IMR-90 (cell line): ENCODE measurements at regions not wholly inside any gene's neighbourhood (a gene's known extent, or its start where the extent isn't known, plus 50 kb on each side); places are given as distances from the start of the nearest gene placed in this dataset.

Experiments used
- ATAC-seq: fragments of 200-7000 bp; cut with Tn5 transposase; 2 replicates; pipeline ENCODE4 v1.9.1; 2020; ENCODE audit warnings: low read depth, mild to moderate bottlenecking, moderate library complexity
- BruUV-seq: library from RNA; stranded (reverse); fragments of 400-500 nt; replicated peaks from 2 replicates; lab custom pipeline; 2021; lab: Mats Ljungman, UMichigan
- CTCF ChIA-PET: fragments of 300-600 bp; formaldehyde crosslinking; extraction: SDS; loops from one replicate; lab custom pipeline; 2021; ENCODE audit warnings: antibody characterized with exemption; lab: Yijun Ruan, JAX
- POLR2A ChIA-PET: fragments of 300-600 bp; sonication (Branson Sonifier 250); formaldehyde crosslinking; loops from one replicate; lab custom pipeline; 2022; ENCODE audit warnings: antibody characterized with exemption; ENCODE audit not compliant: unreplicated experiment; lab: Charles Lee
- DNase-seq: peaks from one replicate; pipeline ENCODE4 v3.0.0; 2013
- H2AFZ ChIP-seq: replicated peaks from 2 replicates; pipeline ENCODE3; 2013; ENCODE audit warnings: low read length, mild to moderate bottlenecking; ENCODE audit not compliant: poor library complexity
- H2AK5ac ChIP-seq: 2 replicates; pipeline ENCODE4 v1.6.1; 2013; ENCODE audit warnings: low read depth, low read length, inconsistent platforms
- H2AK9ac ChIP-seq: replicated peaks from 2 replicates; pipeline ENCODE3; 2013; ENCODE audit warnings: mild to moderate bottlenecking, low read depth, low read length, moderate library complexity; ENCODE audit not compliant: poor library complexity
- H2BK120ac ChIP-seq: 2 replicates; pipeline ENCODE4 v1.6.1; 2013; ENCODE audit warnings: low read depth, low read length, inconsistent platforms
- H2BK15ac ChIP-seq: 3 replicates; pipeline ENCODE4 v1.6.1; 2013; ENCODE audit warnings: low read depth, low read length, inconsistent platforms
- H2BK20ac ChIP-seq: 2 replicates; pipeline ENCODE4 v1.6.1; 2013; ENCODE audit warnings: low read depth, mild to moderate bottlenecking, inconsistent platforms, low read length, moderate library complexity
- H2BK5ac ChIP-seq: 2 replicates; pipeline ENCODE4 v1.6.1; 2013; ENCODE audit warnings: mild to moderate bottlenecking, low read depth, low read length, inconsistent platforms; ENCODE audit not compliant: poor library complexity, severe bottlenecking
- H3K14ac ChIP-seq: replicated peaks from 2 replicates; pipeline ENCODE4 v1.6.1; 2013; ENCODE audit warnings: low read depth, low read length, inconsistent platforms
- H3K18ac ChIP-seq: 2 replicates; pipeline ENCODE4 v1.6.1; 2013; ENCODE audit warnings: low read depth, low read length, control low read depth
- H3K23ac ChIP-seq: 2 replicates; pipeline ENCODE4 v1.6.1; 2013; ENCODE audit warnings: low read depth, low read length, inconsistent platforms
- H3K27ac ChIP-seq: 2 replicates; pipeline ENCODE4 v1.5.1; 2013; ENCODE audit warnings: mild to moderate bottlenecking, control low read depth, low read length; ENCODE audit not compliant: insufficient read depth
- H3K27me3 ChIP-seq: 2 replicates; pipeline ENCODE4 v1.6.1; 2013; ENCODE audit warnings: low read length; ENCODE audit not compliant: control insufficient read depth, insufficient read depth
- H3K36me3 ChIP-seq: 2 replicates; pipeline ENCODE4 v1.6.1; 2013; ENCODE audit warnings: low read length, mixed read lengths; ENCODE audit not compliant: control insufficient read depth, insufficient read depth
- H3K4ac ChIP-seq: 2 replicates; pipeline ENCODE4 v1.6.1; 2013; ENCODE audit warnings: low read depth, low read length, inconsistent platforms
- H3K4me1 ChIP-seq: 2 replicates; pipeline ENCODE4 v1.6.1; 2013; ENCODE audit warnings: low read length, mixed read lengths; ENCODE audit not compliant: control insufficient read depth, insufficient read depth
- H3K4me2 ChIP-seq: 2 replicates; pipeline ENCODE4 v1.6.1; 2013; ENCODE audit warnings: low read depth, mild to moderate bottlenecking, control low read depth, low read length, moderate library complexity
- H3K4me3 ChIP-seq: 2 replicates; pipeline ENCODE4 v1.5.1; 2013; ENCODE audit warnings: low read depth, mild to moderate bottlenecking, control low read depth, low read length, moderate library complexity; ENCODE audit not compliant: insufficient read depth
- H3K56ac ChIP-seq: 2 replicates; pipeline ENCODE4 v1.6.1; 2013; ENCODE audit warnings: low read length, inconsistent platforms; ENCODE audit not compliant: insufficient read depth; ENCODE audit errors: extremely low read depth
- H3K79me1 ChIP-seq, 2 experiments: 2 replicates each; pipeline ENCODE4 v1.6.1; 2013; ENCODE audit warnings: low read length in 2 of 2, inconsistent platforms in 1 of 2, low read depth in 1 of 2
- H3K9ac ChIP-seq: 2 replicates; pipeline ENCODE4 v1.6.1; 2013; ENCODE audit warnings: low read depth, low read length, control low read depth
- H3K9me1 ChIP-seq: 2 replicates; pipeline ENCODE4 v1.6.1; 2013; ENCODE audit warnings: low read length, inconsistent platforms; ENCODE audit not compliant: insufficient read depth
- H3K9me3 ChIP-seq: 2 replicates; pipeline ENCODE4 v1.6.1; 2013; ENCODE audit warnings: low read length; ENCODE audit not compliant: control insufficient read depth, insufficient read depth
- H4K20me1 ChIP-seq: 2 replicates; pipeline ENCODE4 v1.6.1; 2013; ENCODE audit warnings: low read length, inconsistent platforms; ENCODE audit not compliant: insufficient read depth
- H4K5ac ChIP-seq: 2 replicates; pipeline ENCODE4 v1.6.1; 2013; ENCODE audit warnings: mild to moderate bottlenecking, low read depth, low read length, control low read depth
- H4K8ac ChIP-seq, 2 experiments: 2 replicates each; pipeline ENCODE4 v1.6.1; 2013; ENCODE audit warnings: low read depth in 2 of 2, low read length in 2 of 2, control low read depth in 1 of 2, inconsistent platforms in 1 of 2
- H4K91ac ChIP-seq: 2 replicates; pipeline ENCODE4 v1.6.1; 2013; ENCODE audit warnings: low read depth, low read length, inconsistent platforms; ENCODE audit not compliant: insufficient read depth
- CHD1 ChIP-seq: IDR thresholded peaks from 2 replicates; pipeline ENCODE4 v1.6.1; 2012; ENCODE audit warnings: low read depth, low read length, improper control_type of control experiment
- MAZ ChIP-seq: IDR thresholded peaks from 2 replicates; pipeline ENCODE4 v1.6.1; 2012; ENCODE audit warnings: low read depth, mild to moderate bottlenecking, low read length, improper control_type of control experiment, moderate library complexity, borderline replicate concordance
- POLR2A ChIP-seq: IDR thresholded peaks from 2 replicates; pipeline ENCODE4 v1.6.1; 2012; ENCODE audit warnings: mild to moderate bottlenecking, low read depth, low read length
- RAD21 ChIP-seq: IDR thresholded peaks from 2 replicates; pipeline ENCODE4 v1.6.1; 2012; ENCODE audit warnings: low read length, improper control_type of control experiment
- dilution Hi-C: fragments of 300-500 bp; cut with HindIII; formaldehyde crosslinking; loops from one replicate; pipeline ENCODE4 v1.14.3; 2018; ENCODE audit warnings: low sequenced_read_pairs; ENCODE audit not compliant: unreplicated experiment
- in situ Hi-C: fragments of 300-500 bp; cut with MboI; formaldehyde crosslinking; loops from 3 replicates; pipeline ENCODE4 v1.14.3; 2019; ENCODE audit warnings: low sequenced_read_pairs, inconsistent platforms, mixed read lengths
- intact Hi-C: fragments of 100-400 bp; cut with micrococcal nuclease; formaldehyde crosslinking; loops from 2 replicates; pipeline ENCODE4 v1.10.0; 2022

DNA sequence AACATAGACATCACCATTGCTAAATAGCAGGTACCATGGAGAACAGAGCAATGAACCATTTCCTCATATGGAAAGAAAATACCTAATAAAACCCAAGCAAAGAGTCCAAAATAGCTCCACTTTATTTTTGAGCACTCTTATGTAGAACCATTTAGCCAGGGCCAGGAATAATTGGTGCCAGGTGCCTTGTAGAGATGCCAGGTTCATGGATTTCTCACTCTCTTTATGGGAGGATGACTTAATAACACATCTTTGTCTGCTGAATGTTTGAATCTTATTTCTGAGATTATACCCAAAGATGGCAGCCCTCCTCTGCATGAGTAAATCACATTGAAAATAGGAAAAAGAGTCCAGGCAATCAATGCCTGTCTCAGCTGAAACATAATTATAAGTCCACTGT is 212.3 kb upstream of the SFRP2 start:
- no peak overlapping the region for H2BK20ac ChIP-seq
- ChIA-PET POLR2A (no interaction called here), CTCF (no interaction called here)
- TF ChIP-seq MAZ (no peak), CHD1 (no peak), POLR2A (no peak), RAD21 (no peak)
- no peak overlapping the region for H3K4me3 ChIP-seq
- BruUV-seq = no TSS peak
- no peak overlapping the region for H3K18ac ChIP-seq
- H3K9me3 ChIP-seq = peaks cover 10% of the 10 kb centered on the region; the same call in 1 of the 2 replicates
- H3K9me1 ChIP-seq = no peaks in the 10 kb centered on the region
- H3K9ac ChIP-seq = no peak overlapping the region
- no peak overlapping the region for H3K4me2 ChIP-seq
- no peak overlapping the region for H3K14ac ChIP-seq
- in situ Hi-C loops (no loop called here), dilution Hi-C loops (no loop called here), intact Hi-C loops (no loop called here)
- DNase-seq = no peak
- no peaks in the 10 kb centered on the region for H3K4me1 ChIP-seq
- H3K4ac ChIP-seq = no peak overlapping the region
- H2BK5ac ChIP-seq = no peak overlapping the region
- no peaks in the 10 kb centered on the region for H3K79me1 ChIP-seq
- ATAC-seq = no peak
- H3K36me3 ChIP-seq = no peaks in the 10 kb centered on the region
- H2AK9ac ChIP-seq = no peak overlapping the region
- no peak overlapping the region for H3K23ac ChIP-seq
- H3K27ac ChIP-seq = no peak overlapping the region
- no peak overlapping the region for H4K8ac ChIP-seq
- no peak overlapping the region for H3K56ac ChIP-seq
- H2AFZ ChIP-seq = no peak overlapping the region
- H3K27me3 ChIP-seq = no peaks in the 10 kb centered on the region
- H2BK120ac ChIP-seq = no peak overlapping the region
- no peak overlapping the region for H4K5ac ChIP-seq
- H2BK15ac ChIP-seq = no peak overlapping the region
- no peak overlapping the region for H4K91ac ChIP-seq
- H4K20me1 ChIP-seq = no peaks in the 10 kb centered on the region
- no peak overlapping the region for H2AK5ac ChIP-seq
